SU-DHL-6 (cell line): ENCODE measurements at regions not wholly inside any gene's neighbourhood (a gene's known extent, or its start where the extent isn't known, plus 50 kb on each side); places are given as distances from the start of the nearest gene placed in this dataset.

Experiments used
- H2AFZ ChIP-seq: fragments of 200-600 bp; sonication (generic); 2 replicates; pipeline ENCODE4 v1.6.1; 2014; ENCODE audit warnings: low read depth, mild to moderate bottlenecking, moderate library complexity, mixed read lengths, antibody characterized with exemption, low read length; ENCODE audit not compliant: severe bottlenecking
- H3F3A ChIP-seq: fragments of 200-600 bp; shearing (Covaris generic); 2 replicates; pipeline ENCODE4 v1.6.0; 2016; ENCODE audit warnings: antibody characterized with exemption, mild to moderate bottlenecking; ENCODE audit not compliant: insufficient read depth
- H3K27ac ChIP-seq: fragments of 200-600 bp; sonication (generic); 2 replicates; pipeline ENCODE4 v1.5.1; 2016; ENCODE audit warnings: low read depth, mild to moderate bottlenecking, low read length, moderate library complexity, mixed read lengths
- H3K27me3 ChIP-seq: fragments of 200-600 bp; sonication (generic), shearing (Covaris generic); 2 replicates; pipeline ENCODE4 v1.6.0; 2014; ENCODE audit warnings: mild to moderate bottlenecking, low read length
- H3K36me3 ChIP-seq: fragments of 200-600 bp; sonication (generic); 2 replicates; pipeline ENCODE4 v1.6.1; 2014; ENCODE audit warnings: mild to moderate bottlenecking, low read length, mixed read lengths
- H3K4me2 ChIP-seq: fragments of 300-600, 200-600 bp; shearing (Covaris generic), sonication (generic); 2 replicates; pipeline ENCODE4 v1.6.0; 2014; ENCODE audit warnings: low read length, low read depth, mild to moderate bottlenecking; ENCODE audit not compliant: poor library complexity, severe bottlenecking
- H3K4me3 ChIP-seq: fragments of 200-600 bp; sonication (generic); 2 replicates; pipeline ENCODE4 v1.5.1; 2014; ENCODE audit warnings: antibody characterized with exemption, low read length, mild to moderate bottlenecking, mixed read lengths; ENCODE audit not compliant: insufficient read depth, poor library complexity, severe bottlenecking
- H3K79me2 ChIP-seq: fragments of 200-600 bp; sonication (generic); 2 replicates; pipeline ENCODE4 v1.6.1; 2014; ENCODE audit warnings: mild to moderate bottlenecking, low read length, moderate library complexity; ENCODE audit not compliant: insufficient read depth
- H3K9ac ChIP-seq: fragments of 200-600 bp; sonication (generic); 2 replicates; pipeline ENCODE4 v1.7.0; 2014; ENCODE audit warnings: mild to moderate bottlenecking, low read length
- H3K9me2 ChIP-seq: fragments of 200-600 bp; sonication (generic); replicated peaks from 2 replicates; pipeline ENCODE4 v1.6.1; 2014; ENCODE audit warnings: low read length; ENCODE audit not compliant: insufficient read depth
- H3K9me3 ChIP-seq: fragments of 200-600 bp; sonication (generic); 2 replicates; pipeline ENCODE4 v1.6.1; 2014; ENCODE audit warnings: low read length, mixed read lengths; ENCODE audit not compliant: insufficient read depth
- H4K20me1 ChIP-seq: fragments of 200-600 bp; sonication (generic); 2 replicates; pipeline ENCODE4 v1.6.1; 2014; ENCODE audit warnings: low read depth, mild to moderate bottlenecking, antibody characterized with exemption, low read length, moderate library complexity, mixed read lengths
- CTCF ChIP-seq: fragments of 200-600 bp; sonication (generic); IDR thresholded peaks from one replicate; pipeline ENCODE4 v1.5.1; 2017; ENCODE audit warnings: antibody characterized with exemption, mild to moderate bottlenecking, low read length, moderate library complexity; ENCODE audit not compliant: insufficient read depth, poor library complexity, severe bottlenecking
- EZH2phosphoT487 ChIP-seq: fragments of 200-600 bp; sonication (generic), shearing (Covaris generic); conservative IDR thresholded peaks from 2 replicates; pipeline ENCODE4 v1.6.1; 2018; ENCODE audit warnings: mild to moderate bottlenecking, antibody characterized with exemption, low read length, moderate library complexity, mixed read lengths

- Histone ChIP-seq H3K9ac (no peak overlapping the region), H3K27ac (no peak overlapping the region), H3K4me2 (no peak overlapping the region), H3K36me3 (no peaks in the 10 kb centered on the region), H2AFZ (no peak overlapping the region), H3K79me2 (no peaks in the 10 kb centered on the region), H3K9me3 (no peaks in the 10 kb centered on the region), H4K20me1 (no peaks in the 10 kb centered on the region), H3K4me3 (no peak overlapping the region), H3F3A (no peaks in the 10 kb centered on the region), H3K9me2 (no peaks in the 10 kb centered on the region), H3K27me3 (no peaks in the 10 kb centered on the region)
- TF ChIP-seq EZH2phosphoT487 = no peak
- TF ChIP-seq CTCF = no peak
These were observed 257.3 kb downstream of the BCL2 start for GRCh38 chr18:63062246-63062645.

- Histone ChIP-seq H3K27me3 (no peaks in the 10 kb centered on the region), H3K79me2 (no peaks in the 10 kb centered on the region), H3K27ac (no peak overlapping the region), H2AFZ (no peak overlapping the region), H3K4me2 (no peak overlapping the region), H3K4me3 (no peak overlapping the region), H3K9me2 (no peaks in the 10 kb centered on the region), H3K9me3 (no peaks in the 10 kb centered on the region), H3K36me3 (no peaks in the 10 kb centered on the region), H4K20me1 (no peaks in the 10 kb centered on the region), H3F3A (no peaks in the 10 kb centered on the region), H3K9ac (no peak overlapping the region)
- TF ChIP-seq EZH2phosphoT487 (no peak), CTCF (no peak)
These were observed 258.3 kb downstream of the BCL2 start for GRCh38 chr18:63061303-63061702.

GRCh38 chr18:63058521-63058920 lies 261.0 kb downstream of the BCL2 start:
- Histone ChIP-seq H3K9me2 (no peaks in the 10 kb centered on the region), H4K20me1 (no peaks in the 10 kb centered on the region), H3K27ac (no peak overlapping the region), H3K4me2 (no peak overlapping the region), H3K9me3 (no peaks in the 10 kb centered on the region), H3F3A (no peaks in the 10 kb centered on the region), H3K36me3 (no peaks in the 10 kb centered on the region), H3K27me3 (no peaks in the 10 kb centered on the region), H2AFZ (no peak overlapping the region), H3K9ac (no peak overlapping the region), H3K4me3 (no peak overlapping the region), H3K79me2 (no peaks in the 10 kb centered on the region)
- no peak for TF ChIP-seq EZH2phosphoT487
- no peak for TF ChIP-seq CTCF

GRCh38 chr18:63057707-63058106 lies 261.9 kb downstream of the BCL2 start:
- Histone ChIP-seq H3K36me3 (no peaks in the 10 kb centered on the region), H3K27me3 (no peaks in the 10 kb centered on the region), H4K20me1 (no peaks in the 10 kb centered on the region), H3K9me2 (no peaks in the 10 kb centered on the region), H2AFZ (no peak overlapping the region), H3K79me2 (no peaks in the 10 kb centered on the region), H3K4me2 (no peak overlapping the region), H3K9me3 (no peaks in the 10 kb centered on the region), H3K27ac (no peak overlapping the region), H3K4me3 (no peak overlapping the region), H3K9ac (no peak overlapping the region), H3F3A (no peaks in the 10 kb centered on the region)
- no peak for TF ChIP-seq EZH2phosphoT487
- no peak for TF ChIP-seq CTCF
